Thoracic aorta (tissue), 2 donors: ENCODE measurements at regions not wholly inside any gene's neighbourhood (a gene's known extent, or its start where the extent isn't known, plus 50 kb on each side); places are given as distances from the start of the nearest gene placed in this dataset.

Experiments
- ATAC-seq: fragments of 150-250 bp; one replicate; pipeline ENCODE4 v1.8.0; 2017; ENCODE audit warnings: low read depth; ENCODE audit not compliant: insufficient number of reproducible peaks, low FRiP score
- DNase-seq: peaks from one replicate; pipeline ENCODE4 v3.0.0-alpha.2; 2020; ENCODE audit warnings: low spot score
- H3K27ac ChIP-seq, 2 donors: fragments of 200-600 bp; sonication (generic); 1 replicate in 1 of 2; 2 replicates in 1 of 2; pipeline ENCODE4 v1.5.1; 2016; ENCODE audit warnings: mild to moderate bottlenecking in 2 of 2, moderate library complexity in 2 of 2
- H3K27me3 ChIP-seq: fragments of 200-600 bp; sonication (generic); replicated peaks from 2 replicates; pipeline ENCODE4 v1.6.0; 2016; ENCODE audit warnings: mild to moderate bottlenecking; ENCODE audit not compliant: insufficient read depth
- H3K36me3 ChIP-seq: fragments of 200-600 bp; sonication (generic); one replicate; pipeline ENCODE4 v1.5.1; 2016
- H3K4me1 ChIP-seq, 2 donors: fragments of 200-600 bp; sonication (generic); 1 replicate in 1 of 2; 2 replicates in 1 of 2; pipeline versions ENCODE4 v1.5.1 to v1.6.0; 2016; ENCODE audit warnings: low read depth in 2 of 2, mild to moderate bottlenecking in 1 of 2; ENCODE audit not compliant: control insufficient read depth in 1 of 2
- H3K4me3 ChIP-seq: fragments of 200-600 bp; sonication (generic); 2 replicates; pipeline ENCODE4 v1.5.1; 2016; ENCODE audit warnings: mild to moderate bottlenecking
- H3K9me3 ChIP-seq: fragments of 200-600 bp; sonication (generic); 2 replicates; pipeline ENCODE4 v1.5.1; 2016
- TF ChIP-seq, protein P1 (sequence below): fragments of 200-600 bp; sonication (generic); IDR thresholded peaks from one replicate; pipeline ENCODE4 v1.5.1; 2019; ENCODE audit warnings: antibody characterized with exemption

DNA sequence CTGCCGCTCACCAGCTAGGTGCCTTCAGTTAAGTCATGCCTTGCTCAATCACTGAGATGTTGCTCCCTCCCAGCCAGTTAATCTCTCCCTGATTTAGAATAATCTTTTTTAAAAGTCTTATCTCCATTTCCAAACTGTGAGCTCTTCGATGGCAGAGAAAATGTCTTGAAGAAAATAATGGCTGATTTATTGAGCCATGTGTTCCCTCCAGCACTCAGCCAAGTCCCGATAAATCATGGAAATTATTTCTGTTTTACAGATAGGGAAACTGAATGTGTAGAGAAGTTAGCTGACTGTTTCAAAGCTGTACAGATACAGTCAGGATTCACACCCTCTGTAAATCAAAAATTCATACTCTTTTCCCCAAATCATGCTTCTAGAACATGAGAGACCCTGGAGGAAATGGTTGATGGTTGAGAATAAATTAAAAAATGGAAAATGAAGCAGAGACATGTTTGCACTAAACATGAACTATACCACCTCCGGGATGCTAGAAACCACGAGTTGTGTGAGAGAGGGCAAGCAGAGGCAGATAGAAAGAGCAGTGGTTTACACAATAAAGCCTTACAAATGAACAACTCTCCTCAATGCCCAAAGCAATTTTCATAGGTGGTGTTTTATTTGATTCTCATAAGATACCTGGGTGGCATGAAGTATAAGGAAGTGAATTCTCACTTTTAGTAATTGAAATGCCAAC lies 376.4 kb downstream of the PLPP3 start:
- Histone ChIP-seq H3K9me3 (no peaks in the 10 kb centered on the region), H3K27me3 (no peaks in the 10 kb centered on the region), H3K4me3 (no peak overlapping the region), H3K36me3 (no peaks in the 10 kb centered on the region), H3K4me1 (no peaks in the 10 kb centered on the region), H3K27ac (no peak overlapping the region)
- TF ChIP-seq, protein P1, sequence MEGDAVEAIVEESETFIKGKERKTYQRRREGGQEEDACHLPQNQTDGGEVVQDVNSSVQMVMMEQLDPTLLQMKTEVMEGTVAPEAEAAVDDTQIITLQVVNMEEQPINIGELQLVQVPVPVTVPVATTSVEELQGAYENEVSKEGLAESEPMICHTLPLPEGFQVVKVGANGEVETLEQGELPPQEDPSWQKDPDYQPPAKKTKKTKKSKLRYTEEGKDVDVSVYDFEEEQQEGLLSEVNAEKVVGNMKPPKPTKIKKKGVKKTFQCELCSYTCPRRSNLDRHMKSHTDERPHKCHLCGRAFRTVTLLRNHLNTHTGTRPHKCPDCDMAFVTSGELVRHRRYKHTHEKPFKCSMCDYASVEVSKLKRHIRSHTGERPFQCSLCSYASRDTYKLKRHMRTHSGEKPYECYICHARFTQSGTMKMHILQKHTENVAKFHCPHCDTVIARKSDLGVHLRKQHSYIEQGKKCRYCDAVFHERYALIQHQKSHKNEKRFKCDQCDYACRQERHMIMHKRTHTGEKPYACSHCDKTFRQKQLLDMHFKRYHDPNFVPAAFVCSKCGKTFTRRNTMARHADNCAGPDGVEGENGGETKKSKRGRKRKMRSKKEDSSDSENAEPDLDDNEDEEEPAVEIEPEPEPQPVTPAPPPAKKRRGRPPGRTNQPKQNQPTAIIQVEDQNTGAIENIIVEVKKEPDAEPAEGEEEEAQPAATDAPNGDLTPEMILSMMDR, result no peak
- no peak for ATAC-seq
- no peak for DNase-seq

DNA sequence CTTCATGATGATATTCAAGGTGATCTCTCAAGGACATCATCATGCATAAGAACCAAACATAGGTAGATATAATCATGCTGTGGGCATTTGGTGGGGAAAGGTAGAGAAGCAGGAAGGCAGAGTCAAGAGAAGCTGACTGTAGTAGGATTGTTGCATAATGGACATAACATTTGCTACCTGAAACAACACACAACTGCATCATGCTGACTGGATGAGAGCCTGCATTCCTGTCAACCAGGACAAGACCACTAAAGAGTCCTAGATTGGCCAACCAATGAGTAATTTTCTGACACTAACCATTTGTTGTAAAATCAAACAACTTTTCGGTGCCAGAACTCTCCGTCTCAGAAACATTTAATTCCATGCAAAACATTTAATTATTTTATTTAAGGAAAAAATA lies 377.2 kb downstream of the PLPP3 start:
- Histone ChIP-seq H3K27me3 (no peaks in the 10 kb centered on the region), H3K36me3 (no peaks in the 10 kb centered on the region), H3K4me1 (peaks cover 0 to 2% of the 10 kb centered on the region in 2 donors), H3K9me3 (no peaks in the 10 kb centered on the region), H3K27ac (no peak overlapping the region), H3K4me3 (no peak overlapping the region)
- TF ChIP-seq, protein P1, result no peak
- DNase-seq (no peak), ATAC-seq (no peak)

DNA sequence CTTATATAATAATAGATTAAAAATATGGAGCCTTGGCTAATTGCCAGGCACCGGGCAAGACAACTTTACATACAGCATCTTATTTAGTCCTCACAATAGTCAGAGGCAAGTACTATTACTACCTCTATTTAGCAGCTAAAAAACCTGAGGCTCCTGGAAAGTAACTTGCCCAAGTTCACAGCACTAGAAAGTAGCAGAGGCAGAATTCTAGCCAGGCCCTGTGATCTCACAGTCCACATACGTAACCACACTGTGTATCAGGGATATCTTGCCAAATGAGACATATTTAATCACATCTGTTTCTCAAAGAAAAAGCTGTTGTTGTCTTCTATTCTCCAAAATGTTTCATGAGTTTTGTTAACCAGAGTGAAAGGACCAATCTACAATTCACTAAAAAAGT lies 378.5 kb downstream of the PLPP3 start:
- Histone ChIP-seq H3K9me3 (no peaks in the 10 kb centered on the region), H3K4me1 (peaks cover 0 to 12% of the 10 kb centered on the region in 2 donors), H3K27ac (no peak overlapping the region), H3K4me3 (no peak overlapping the region), H3K36me3 (no peaks in the 10 kb centered on the region), H3K27me3 (no peaks in the 10 kb centered on the region)
- TF ChIP-seq, protein P1, result no peak
- ATAC-seq (no peak), DNase-seq (no peak)

DNA sequence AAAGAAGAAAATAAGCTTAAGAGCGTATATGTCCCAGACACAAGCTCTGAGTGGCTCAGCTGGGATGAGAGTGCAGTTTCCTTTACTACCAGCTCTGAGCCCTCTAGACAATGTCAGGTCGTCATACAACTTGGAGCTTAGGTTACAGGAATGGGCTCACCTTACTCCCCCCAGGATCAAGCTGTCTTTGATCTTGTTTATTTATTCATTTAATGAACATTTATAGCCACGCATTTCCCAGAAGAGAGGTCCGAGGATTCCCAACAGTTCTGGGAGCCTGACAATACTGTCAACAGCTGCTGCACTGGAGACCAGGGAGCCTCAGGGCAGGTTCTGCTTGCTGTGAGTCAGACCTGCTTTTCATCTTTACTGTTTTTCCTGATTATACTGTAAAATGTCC lies 378.9 kb downstream of the PLPP3 start:
- Histone ChIP-seq H3K27ac (no peak overlapping the region), H3K27me3 (no peaks in the 10 kb centered on the region), H3K4me1 (peaks cover 0 to 12% of the 10 kb centered on the region in 2 donors), H3K4me3 (no peak overlapping the region), H3K9me3 (no peaks in the 10 kb centered on the region), H3K36me3 (no peaks in the 10 kb centered on the region)
- DNase-seq (no peak), ATAC-seq (no peak)
- TF ChIP-seq, protein P1, result no peak

DNA sequence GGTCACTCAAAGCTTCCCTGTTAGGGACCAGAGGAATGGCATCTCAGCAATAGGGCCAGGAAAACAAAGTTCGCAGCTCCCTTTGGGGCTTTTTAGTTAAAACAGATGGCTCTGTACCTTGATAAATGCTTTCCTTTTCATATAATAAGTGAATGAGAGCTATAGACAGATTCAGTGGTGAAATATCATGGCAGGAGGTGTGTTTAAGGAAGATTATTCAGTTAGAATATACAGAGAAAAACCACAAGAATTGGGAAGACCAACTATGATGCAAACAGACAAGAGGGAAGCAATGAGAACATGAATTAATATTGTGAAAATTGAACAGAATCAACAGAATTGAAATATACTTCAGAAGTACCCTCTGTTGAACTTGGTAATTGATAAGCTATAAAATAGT lies 379.4 kb downstream of the PLPP3 start:
- H3K4me1 ChIP-seq, result peaks cover 0 to 12% of the 10 kb centered on the region in 2 donors
- DNase-seq, result no peak
- H3K4me3 ChIP-seq, result no peak overlapping the region
- H3K36me3 ChIP-seq, result no peaks in the 10 kb centered on the region
- H3K27ac ChIP-seq, result no peak overlapping the region
- no peaks in the 10 kb centered on the region for H3K27me3 ChIP-seq
- no peak for ATAC-seq
- TF ChIP-seq, protein P1, result no peak
- no peaks in the 10 kb centered on the region for H3K9me3 ChIP-seq
